Psoas muscle (tissue), 7 donors: ENCODE measurements at regions not wholly inside any gene's neighbourhood (a gene's known extent, or its start where the extent isn't known, plus 50 kb on each side); places are given as distances from the start of the nearest gene placed in this dataset.

Experiments
- ATAC-seq, 4 donors: fragments of 200-7000 bp; cut with Tn5 transposase; one replicate each; pipeline ENCODE4 v1.9.1; 2020; ENCODE audit warnings: moderate library complexity in 3 of 4, mild to moderate bottlenecking in 2 of 4
- DNase-seq, 2 donors: peaks; one replicate each; pipeline ENCODE4 v3.0.0-alpha.2; 2020
- H3K27ac ChIP-seq: fragments of 200-600 bp; one replicate; pipeline ENCODE4 v1.8.0; 2022
- H3K27me3 ChIP-seq, 3 donors: fragments of 200-600 bp in 1 of 3; one replicate each; pipeline versions ENCODE4 v1.6.1 to v1.8.0; 2013 to 2022; ENCODE audit warnings: low read length in 2 of 3, mild to moderate bottlenecking in 2 of 3, moderate library complexity in 1 of 3; ENCODE audit not compliant: insufficient read depth in 3 of 3
- H3K36me3 ChIP-seq, 2 donors: fragments of 200-600 bp in 1 of 2; one replicate each; pipeline versions ENCODE4 v1.6.1 to v1.8.0; 2013 to 2022; ENCODE audit warnings: low read depth in 1 of 2, mild to moderate bottlenecking in 1 of 2, moderate library complexity in 1 of 2; ENCODE audit not compliant: insufficient read depth in 1 of 2
- H3K4me1 ChIP-seq: fragments of 200-600 bp; one replicate; pipeline ENCODE4 v1.8.0; 2022
- H3K4me3 ChIP-seq: fragments of 200-600 bp; one replicate; pipeline ENCODE4 v1.8.0; 2022; ENCODE audit warnings: mild to moderate bottlenecking
- H3K9me3 ChIP-seq: fragments of 200-600 bp; one replicate; pipeline ENCODE4 v1.8.0; 2022
- CTCF ChIP-seq: fragments of 200-600 bp; IDR thresholded peaks from one replicate; pipeline ENCODE4 v1.8.0; 2022; ENCODE audit warnings: antibody characterized with exemption
- WGBS, 3 donors: extraction: QIAGEN DNeasy Blood & Tissue Kit; methylation state at CpG; one replicate each; pipeline versions ENCODE4 v1.1.6 to v1.1.7; 2013; 5-methylcytosine and 5-hydroxymethylcytosine counted together
- intact Hi-C, 2 donors: fragments of 100-400 bp; cut with DNase I; formaldehyde crosslinking; loops; one replicate each; pipeline versions ENCODE4 v1.11.0 to v1.14.2; 2022
- donor health status: healthy with polysubstance abuse.
- donor health status: DM: no; HTN: no; CAD: no; lungs with moderate emphysema.
- donor health status: Bipolar disorder and iron deficiency.
- donor health status: healthy.
- donor health status: DM: yes; HTN: yes; CAD: no.
- donor health status: DM: no; HTN: no; CAD: no.
- donor health status: DM: yes; HTN: yes; CAD: no.

GRCh38 chr16:65933703-65934102 is 432.8 kb upstream of the CDH5 start:
- no peak for TF ChIP-seq CTCF
- no peak overlapping the region for H3K4me3 ChIP-seq
- H3K27me3 ChIP-seq: no peaks in the 10 kb centered on the region
- intact Hi-C loops: no loop called here
- DNase-seq: no peak
- H3K9me3 ChIP-seq: no peaks in the 10 kb centered on the region
- no peaks in the 10 kb centered on the region for H3K4me1 ChIP-seq
- H3K36me3 ChIP-seq: no peaks in the 10 kb centered on the region
- H3K27ac ChIP-seq: no peak overlapping the region
- 59 to 86% (median 78%) methylated on average over 3 to 4 of the region's 4 CpGs for WGBS, 3 donors
- ATAC-seq: no peak

- ATAC-seq (no peak), DNase-seq (no peak)
- Histone ChIP-seq H3K9me3 (no peaks in the 10 kb centered on the region), H3K4me1 (no peaks in the 10 kb centered on the region), H3K27ac (no peak overlapping the region), H3K4me3 (no peak overlapping the region), H3K36me3 (no peaks in the 10 kb centered on the region), H3K27me3 (no peaks in the 10 kb centered on the region)
- WGBS, 3 donors: 58 to 64% (median 60%) methylated on average over 7 of the region's 7 CpGs
- no peak for TF ChIP-seq CTCF
- intact Hi-C loops: no loop called here
Observed at GRCh38 chr16:65932350-65933072, 434.0 kb upstream of the CDH5 start.

- no peak for ATAC-seq
- H3K4me1 ChIP-seq: no peaks in the 10 kb centered on the region
- no peak overlapping the region for H3K27ac ChIP-seq
- intact Hi-C loops: loop anchor here in 1 of 2 donors (5.0 kb wide), 1 partner anchor 41 kb away; no protein-coding TSS in a partner anchor
- no peak for DNase-seq
- no peaks in the 10 kb centered on the region for H3K9me3 ChIP-seq
- H3K36me3 ChIP-seq: no peaks in the 10 kb centered on the region
- H3K4me3 ChIP-seq: no peak overlapping the region
- WGBS, 3 donors: 68 to 75% (median 75%) methylated on average over 4 of the region's 4 CpGs
- TF ChIP-seq CTCF: no peak
- peaks cover 0 to 2% (median 0%) of the 10 kb centered on the region in 3 donors for H3K27me3 ChIP-seq
Observed at GRCh38 chr16:65922923-65923322, 443.6 kb upstream of the CDH5 start.

- no peaks in the 10 kb centered on the region for H3K4me1 ChIP-seq
- no peak for ATAC-seq
- no peaks in the 10 kb centered on the region for H3K9me3 ChIP-seq
- H3K4me3 ChIP-seq: no peak overlapping the region
- no peaks in the 10 kb centered on the region for H3K36me3 ChIP-seq
- no peak overlapping the region for H3K27ac ChIP-seq
- H3K27me3 ChIP-seq: peaks cover 0 to 2% (median 0%) of the 10 kb centered on the region in 3 donors
- 89 to 90% (median 89%) methylated on average over 6 of the region's 6 CpGs for WGBS, 3 donors
- DNase-seq: no peak
- TF ChIP-seq CTCF: no peak
- intact Hi-C loops: loop anchor here in 1 of 2 donors (5.0 kb wide), 1 partner anchor 38 kb away; no protein-coding TSS in a partner anchor
Observed at GRCh38 chr16:65919986-65920376, 446.5 kb upstream of the CDH5 start.
